ENCODE measurements at regions not wholly inside any gene's neighbourhood (a gene's known extent, or its start where the extent isn't known, plus 50 kb on each side); places are given as distances from the start of the nearest gene placed in this dataset.

DNA sequence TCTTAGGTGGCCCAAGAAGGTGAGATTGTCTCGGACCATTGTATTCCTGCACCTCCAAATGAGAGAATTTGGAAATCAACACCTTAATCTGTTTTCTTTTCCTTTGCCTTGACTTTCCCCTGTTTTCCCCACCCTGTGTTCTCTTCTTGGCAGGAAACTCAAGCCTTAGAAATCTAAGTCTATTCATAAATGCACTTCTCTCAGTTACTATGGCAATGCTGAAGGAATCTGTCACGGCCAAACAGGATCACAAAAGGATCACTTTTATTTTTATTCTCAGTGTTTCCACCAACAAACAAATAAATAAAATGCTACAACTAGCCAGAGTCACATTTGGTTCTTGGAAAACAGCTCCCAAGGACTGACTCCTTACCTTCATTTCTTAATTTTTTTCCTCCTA lies 270.5 kb downstream of the BCAT1 start:
- Histone ChIP-seq H3K9me1 (replicated peaks; ENCODE audit: control insufficient read depth, extremely low read depth, insufficient read depth, low read length) (no peaks in the 10 kb centered on the region), H3K4me2 (ENCODE audit: insufficient read depth, low read length) (no peak overlapping the region), H3K36me3 (ENCODE audit: control insufficient read depth in 2 of 2, extremely low read depth in 1 of 2, insufficient read depth in 2 of 2, low read length in 2 of 2) (no peaks in the 10 kb centered on the region), H3K9ac (replicated peaks; ENCODE audit: extremely low read depth, insufficient read depth, low read length) (no peak overlapping the region), H3K27ac (ENCODE audit: insufficient read depth, low read depth, low read length) (no peak overlapping the region), H3K4me3 (replicated peaks in 1 of 3; ENCODE audit: insufficient read depth in 1 of 3, low read depth in 1 of 3, low read length in 3 of 3) (no peak overlapping the region), H2AFZ (ENCODE audit: low read depth, low read length) (no peak overlapping the region), H3K79me2 (ENCODE audit: control insufficient read depth, insufficient read depth, low read length) (no peaks in the 10 kb centered on the region), H3K27me3 (ENCODE audit: control insufficient read depth in 2 of 2, insufficient read depth in 2 of 2, low read length in 2 of 2) (peaks cover 0 to 2% of the 10 kb centered on the region in 2 experiments), H3K9me3 (replicated peaks; ENCODE audit: control insufficient read depth, insufficient read depth, low read length) (no peaks in the 10 kb centered on the region), H3K4me1 (ENCODE audit: control insufficient read depth, extremely low read depth, insufficient read depth, low read length) (no peaks in the 10 kb centered on the region), H4K20me1 (replicated peaks; ENCODE audit: control insufficient read depth, extremely low read depth, insufficient read depth, low read length) (no peaks in the 10 kb centered on the region)
- ChIA-PET POLR2A (no interaction called here), CTCF (no interaction called here)
- dilution Hi-C loops (cut with MboI; ENCODE audit: extremely low pct_ligation_motif_present, low sequenced_read_pairs): no loop called here
- no peak for FAIRE-seq
- no TSS peak for BruUV-seq (replicated peaks)
- DNase-seq (ENCODE audit: low read depth, low spot score): no peak
- intact Hi-C loops (cut with micrococcal nuclease): no loop called here
- TF ChIP-seq POLR2AphosphoS5 (IDR thresholded peaks at IDR 0.05; ENCODE audit: insufficient read depth, low read depth, low read length) (no peak), POLR2A (IDR thresholded peaks at IDR 0.05; ENCODE audit: low read depth, low read length) (no peak), JUN (IDR thresholded peaks at IDR 0.05; ENCODE audit: borderline replicate concordance, insufficient read depth, insufficient read length, low read depth) (no peak), MYC (IDR thresholded peaks at IDR 0.05; ENCODE audit: low read depth, low read length) (no peak), EZH2 (IDR thresholded peaks at IDR 0.05; ENCODE audit: borderline replicate concordance, low read depth, low read length, severe bottlenecking) (no peak)
- TF ChIP-seq, protein P1, sequence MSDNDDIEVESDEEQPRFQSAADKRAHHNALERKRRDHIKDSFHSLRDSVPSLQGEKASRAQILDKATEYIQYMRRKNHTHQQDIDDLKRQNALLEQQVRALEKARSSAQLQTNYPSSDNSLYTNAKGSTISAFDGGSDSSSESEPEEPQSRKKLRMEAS (IDR thresholded peaks at IDR 0.05; ENCODE audit: insufficient read depth, insufficient read length): no peak

DNA sequence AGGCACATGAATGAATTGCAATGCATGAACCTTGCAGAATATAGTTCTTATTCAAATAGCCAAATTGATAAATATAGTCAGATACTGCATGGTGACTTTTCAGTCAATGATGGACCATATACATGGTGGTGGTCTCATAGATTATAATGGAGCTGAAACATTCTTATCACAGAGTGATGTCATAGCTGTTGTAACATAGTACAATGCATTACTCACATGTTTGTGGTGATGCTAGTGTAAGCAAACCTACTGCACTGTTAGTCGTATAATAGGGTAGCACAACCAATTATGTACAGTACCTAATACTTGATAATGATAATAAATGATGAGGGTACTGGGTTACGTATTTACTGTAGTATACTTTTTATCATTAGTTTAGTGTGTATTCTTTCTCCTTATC lies 280.3 kb downstream of the BCAT1 start:
- Histone ChIP-seq H3K79me2 (ENCODE audit: control insufficient read depth, insufficient read depth, low read length) (no peaks in the 10 kb centered on the region), H2AFZ (ENCODE audit: low read depth, low read length) (no peak overlapping the region), H3K27me3 (ENCODE audit: control insufficient read depth in 2 of 2, insufficient read depth in 2 of 2, low read length in 2 of 2) (peaks cover 0 to 2% of the 10 kb centered on the region in 2 experiments), H4K20me1 (replicated peaks; ENCODE audit: control insufficient read depth, extremely low read depth, insufficient read depth, low read length) (no peaks in the 10 kb centered on the region), H3K9ac (replicated peaks; ENCODE audit: extremely low read depth, insufficient read depth, low read length) (no peak overlapping the region), H3K4me3 (replicated peaks in 1 of 3; ENCODE audit: insufficient read depth in 1 of 3, low read depth in 1 of 3, low read length in 3 of 3) (no peak overlapping the region), H3K27ac (ENCODE audit: insufficient read depth, low read depth, low read length) (no peak overlapping the region), H3K9me3 (replicated peaks; ENCODE audit: control insufficient read depth, insufficient read depth, low read length) (no peaks in the 10 kb centered on the region), H3K9me1 (replicated peaks; ENCODE audit: control insufficient read depth, extremely low read depth, insufficient read depth, low read length) (no peaks in the 10 kb centered on the region), H3K4me2 (ENCODE audit: insufficient read depth, low read length) (no peak overlapping the region), H3K4me1 (ENCODE audit: control insufficient read depth, extremely low read depth, insufficient read depth, low read length) (no peaks in the 10 kb centered on the region), H3K36me3 (ENCODE audit: control insufficient read depth in 2 of 2, extremely low read depth in 1 of 2, insufficient read depth in 2 of 2, low read length in 2 of 2) (no peaks in the 10 kb centered on the region)
- no TSS peak for BruUV-seq (replicated peaks)
- ChIA-PET CTCF (interaction anchor here (0.8 kb wide), 1 partner anchor 13 kb away, joined by 3 read pairs; no protein-coding TSS in a partner anchor), POLR2A (no interaction called here)
- FAIRE-seq (no peak), DNase-seq (ENCODE audit: low read depth, low spot score) (no peak)
- dilution Hi-C loops (cut with MboI; ENCODE audit: extremely low pct_ligation_motif_present, low sequenced_read_pairs): no loop called here
- no peak for TF ChIP-seq JUN (IDR thresholded peaks at IDR 0.05; ENCODE audit: borderline replicate concordance, insufficient read depth, insufficient read length, low read depth)
- TF ChIP-seq POLR2A (IDR thresholded peaks at IDR 0.05; ENCODE audit: low read depth, low read length): no peak
- no peak for TF ChIP-seq CTCF (IDR thresholded peaks at IDR 0.05; ENCODE audit: extremely low read depth in 1 of 2, insufficient read depth in 1 of 2, low read depth in 1 of 2, low read length in 2 of 2)
- TF ChIP-seq GATA2 (IDR thresholded peaks at IDR 0.05; ENCODE audit: insufficient read depth, insufficient read length, low read depth, low read length): no peak
- no peak for TF ChIP-seq EZH2 (IDR thresholded peaks at IDR 0.05; ENCODE audit: borderline replicate concordance, low read depth, low read length, severe bottlenecking)
- no peak for TF ChIP-seq POLR2AphosphoS5 (IDR thresholded peaks at IDR 0.05; ENCODE audit: insufficient read depth, low read depth, low read length)
- TF ChIP-seq, protein P1 (IDR thresholded peaks at IDR 0.05; ENCODE audit: insufficient read depth, insufficient read length): no peak
- TF ChIP-seq MYC (IDR thresholded peaks at IDR 0.05; ENCODE audit: low read depth, low read length): no peak
- intact Hi-C loops (cut with micrococcal nuclease): no loop called here
